ENCODE measurements at regions not wholly inside any gene's neighbourhood (a gene's known extent, or its start where the extent isn't known, plus 50 kb on each side); places are given as distances from the start of the nearest gene placed in this dataset.

- TF ChIP-seq CTCF (IDR thresholded peaks at IDR 0.05) (no peak), POLR2A (IDR thresholded peaks at IDR 0.05) (no peak)
Observed at GRCh38 chr10:60508037-60508436, 118.4 kb upstream of the ANK3 start.

Measured in heart left ventricle (tissue), 13 donors.